OCI-LY3 (cell line): ENCODE measurements at regions not wholly inside any gene's neighbourhood (a gene's known extent, or its start where the extent isn't known, plus 50 kb on each side); places are given as distances from the start of the nearest gene placed in this dataset.

ENCODE experiments used
- H2AFZ ChIP-seq: fragments of 200-600, 300-600 bp; shearing (Covaris generic); 2 replicates; pipeline ENCODE4 v1.6.0; 2014; ENCODE audit warnings: antibody characterized with exemption, low read depth, low read length
- H3K27ac ChIP-seq: fragments of 200-600, 300-600 bp; sonication (generic); 2 replicates; pipeline ENCODE4 v1.5.1; 2014; ENCODE audit warnings: mild to moderate bottlenecking, low read length, moderate library complexity, mixed read lengths
- H3K27me3 ChIP-seq: fragments of 200-600, 300-600 bp; sonication (generic); 2 replicates; pipeline ENCODE4 v1.6.1; 2014; ENCODE audit warnings: low read depth, low read length, mixed read lengths
- H3K36me3 ChIP-seq: fragments of 200-600, 300-600 bp; sonication (generic); replicated peaks from 2 replicates; pipeline ENCODE3; 2014; ENCODE audit warnings: low read depth, low read length, mixed read lengths
- H3K4me1 ChIP-seq: fragments of 300-600, 200-600 bp; sonication (generic); 2 replicates; pipeline ENCODE4 v1.6.1; 2014; ENCODE audit warnings: low read length, mixed read lengths
- H3K4me2 ChIP-seq: fragments of 200-600, 300-600 bp; sonication (generic); 2 replicates; pipeline ENCODE4 v1.6.1; 2014; ENCODE audit warnings: low read length, mixed read lengths
- H3K4me3 ChIP-seq: fragments of 300-600, 200-600 bp; sonication (generic); 2 replicates; pipeline ENCODE4 v1.5.1; 2014; ENCODE audit warnings: antibody characterized with exemption, mild to moderate bottlenecking, low read length, moderate library complexity
- H3K79me2 ChIP-seq: fragments of 300-600, 200-600 bp; shearing (Covaris generic); 2 replicates; pipeline ENCODE4 v1.6.1; 2014; ENCODE audit warnings: mild to moderate bottlenecking, low read length, mixed read lengths
- H3K9ac ChIP-seq: fragments of 300-600, 200-600 bp; shearing (Covaris generic); 2 replicates; pipeline ENCODE4 v1.6.0; 2014; ENCODE audit warnings: mild to moderate bottlenecking, low read length, moderate library complexity
- H3K9me3 ChIP-seq: fragments of 200-600, 300-600 bp; shearing (Covaris generic); 2 replicates; pipeline ENCODE4 v1.6.1; 2014; ENCODE audit warnings: low read length, mixed read lengths; ENCODE audit not compliant: insufficient read depth
- H4K20me1 ChIP-seq: fragments of 200-600, 300-600 bp; sonication (generic); 2 replicates; pipeline ENCODE4 v1.6.1; 2016; ENCODE audit warnings: low read length, mixed read lengths; ENCODE audit not compliant: insufficient read depth
- EZH2phosphoT487 ChIP-seq: fragments of 200-600 bp; shearing (Covaris generic); IDR thresholded peaks from 2 replicates; pipeline ENCODE4 v1.6.1; 2018; ENCODE audit warnings: antibody characterized with exemption, mixed run types, low read depth
- TF ChIP-seq, protein P1 (sequence below): fragments of 200-600, 300-600 bp; sonication (generic); IDR thresholded peaks from 2 replicates; pipeline ENCODE4 v1.5.1; 2014; ENCODE audit warnings: antibody characterized with exemption, low read length, low read depth

DNA sequence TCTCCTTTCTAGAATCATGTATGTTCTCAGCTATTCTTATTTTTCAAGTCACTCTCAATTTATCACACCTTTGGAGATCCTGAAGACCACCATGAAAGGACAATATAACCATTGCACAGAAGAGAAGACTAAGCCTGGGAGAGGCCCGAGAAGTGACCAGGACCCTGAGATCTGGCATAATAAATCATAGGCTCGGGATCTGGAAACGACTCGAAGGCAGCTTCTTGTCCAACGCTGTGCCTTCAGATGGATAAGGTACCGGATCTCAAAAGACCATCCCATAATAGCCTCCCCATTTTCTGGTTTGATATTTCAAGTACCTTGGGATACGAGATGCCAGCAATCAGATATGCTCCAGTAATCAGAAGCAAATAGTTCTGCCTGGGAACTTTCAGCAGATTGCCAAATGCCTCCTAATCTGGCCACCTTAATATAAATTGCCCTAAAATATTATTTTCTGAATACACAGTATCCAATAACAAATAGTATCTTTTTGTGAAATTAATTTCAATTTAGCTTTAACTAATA is 179.2 kb upstream of the ZMIZ1 start:
- TF ChIP-seq, protein P1, sequence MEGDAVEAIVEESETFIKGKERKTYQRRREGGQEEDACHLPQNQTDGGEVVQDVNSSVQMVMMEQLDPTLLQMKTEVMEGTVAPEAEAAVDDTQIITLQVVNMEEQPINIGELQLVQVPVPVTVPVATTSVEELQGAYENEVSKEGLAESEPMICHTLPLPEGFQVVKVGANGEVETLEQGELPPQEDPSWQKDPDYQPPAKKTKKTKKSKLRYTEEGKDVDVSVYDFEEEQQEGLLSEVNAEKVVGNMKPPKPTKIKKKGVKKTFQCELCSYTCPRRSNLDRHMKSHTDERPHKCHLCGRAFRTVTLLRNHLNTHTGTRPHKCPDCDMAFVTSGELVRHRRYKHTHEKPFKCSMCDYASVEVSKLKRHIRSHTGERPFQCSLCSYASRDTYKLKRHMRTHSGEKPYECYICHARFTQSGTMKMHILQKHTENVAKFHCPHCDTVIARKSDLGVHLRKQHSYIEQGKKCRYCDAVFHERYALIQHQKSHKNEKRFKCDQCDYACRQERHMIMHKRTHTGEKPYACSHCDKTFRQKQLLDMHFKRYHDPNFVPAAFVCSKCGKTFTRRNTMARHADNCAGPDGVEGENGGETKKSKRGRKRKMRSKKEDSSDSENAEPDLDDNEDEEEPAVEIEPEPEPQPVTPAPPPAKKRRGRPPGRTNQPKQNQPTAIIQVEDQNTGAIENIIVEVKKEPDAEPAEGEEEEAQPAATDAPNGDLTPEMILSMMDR, result no peak
- no peak for TF ChIP-seq EZH2phosphoT487
- Histone ChIP-seq H3K9me3 (no peaks in the 10 kb centered on the region), H3K27me3 (peaks cover 4% of the 10 kb centered on the region; the same call in 1 of the 2 replicates), H3K36me3 (no peaks in the 10 kb centered on the region), H4K20me1 (no peaks in the 10 kb centered on the region), H3K4me3 (no peak overlapping the region), H3K27ac (no peak overlapping the region), H3K79me2 (no peaks in the 10 kb centered on the region), H3K9ac (no peak overlapping the region), H2AFZ (no peak overlapping the region), H3K4me2 (no peak overlapping the region), H3K4me1 (no peaks in the 10 kb centered on the region)

DNA sequence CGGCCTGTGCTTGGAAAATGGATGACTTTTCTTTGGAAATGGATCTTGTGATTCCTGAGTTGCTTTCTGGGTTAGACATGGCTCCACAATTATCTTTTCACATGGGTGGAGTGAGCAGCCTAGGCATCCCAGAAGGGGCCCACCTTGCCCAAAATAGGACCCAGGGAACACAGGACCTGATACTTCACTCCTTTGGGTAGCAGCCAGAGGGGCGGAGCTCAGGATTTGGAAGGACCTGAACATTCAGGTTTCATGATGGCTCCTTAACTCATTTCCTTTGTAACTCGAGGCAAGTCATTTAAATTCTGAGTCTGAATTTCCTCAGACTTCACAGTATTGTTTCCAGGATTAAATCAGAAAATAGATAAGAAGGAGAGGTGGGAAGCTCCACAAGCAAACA is 178.3 kb upstream of the ZMIZ1 start:
- H3K27me3 ChIP-seq, result peaks cover 4% of the 10 kb centered on the region; the same call in 1 of the 2 replicates

GRCh38 chr10:78891741-78892140 is 177.0 kb upstream of the ZMIZ1 start:
- TF ChIP-seq EZH2phosphoT487, result no peak
- TF ChIP-seq, protein P1, result no peak
- Histone ChIP-seq H2AFZ (no peak overlapping the region), H3K9ac (no peak overlapping the region), H3K4me3 (no peak overlapping the region), H4K20me1 (no peaks in the 10 kb centered on the region), H3K4me2 (no peak overlapping the region), H3K27ac (no peak overlapping the region), H3K4me1 (no peaks in the 10 kb centered on the region), H3K9me3 (no peaks in the 10 kb centered on the region), H3K36me3 (no peaks in the 10 kb centered on the region), H3K27me3 (peaks cover 4% of the 10 kb centered on the region; the same call in 1 of the 2 replicates), H3K79me2 (no peaks in the 10 kb centered on the region)

More for the DNA sequence above, 178.3 kb upstream of the ZMIZ1 start:
- H2AFZ ChIP-seq, result no peak overlapping the region
- no peaks in the 10 kb centered on the region for H4K20me1 ChIP-seq
- H3K4me3 ChIP-seq, result no peak overlapping the region
- H3K79me2 ChIP-seq, result no peaks in the 10 kb centered on the region
- H3K27ac ChIP-seq, result no peak overlapping the region
- H3K4me1 ChIP-seq, result no peaks in the 10 kb centered on the region
- no peak overlapping the region for H3K9ac ChIP-seq
- H3K36me3 ChIP-seq, result no peaks in the 10 kb centered on the region
- H3K9me3 ChIP-seq, result no peaks in the 10 kb centered on the region
- TF ChIP-seq, protein P1, result no peak
- TF ChIP-seq EZH2phosphoT487, result no peak
- no peak overlapping the region for H3K4me2 ChIP-seq

DNA sequence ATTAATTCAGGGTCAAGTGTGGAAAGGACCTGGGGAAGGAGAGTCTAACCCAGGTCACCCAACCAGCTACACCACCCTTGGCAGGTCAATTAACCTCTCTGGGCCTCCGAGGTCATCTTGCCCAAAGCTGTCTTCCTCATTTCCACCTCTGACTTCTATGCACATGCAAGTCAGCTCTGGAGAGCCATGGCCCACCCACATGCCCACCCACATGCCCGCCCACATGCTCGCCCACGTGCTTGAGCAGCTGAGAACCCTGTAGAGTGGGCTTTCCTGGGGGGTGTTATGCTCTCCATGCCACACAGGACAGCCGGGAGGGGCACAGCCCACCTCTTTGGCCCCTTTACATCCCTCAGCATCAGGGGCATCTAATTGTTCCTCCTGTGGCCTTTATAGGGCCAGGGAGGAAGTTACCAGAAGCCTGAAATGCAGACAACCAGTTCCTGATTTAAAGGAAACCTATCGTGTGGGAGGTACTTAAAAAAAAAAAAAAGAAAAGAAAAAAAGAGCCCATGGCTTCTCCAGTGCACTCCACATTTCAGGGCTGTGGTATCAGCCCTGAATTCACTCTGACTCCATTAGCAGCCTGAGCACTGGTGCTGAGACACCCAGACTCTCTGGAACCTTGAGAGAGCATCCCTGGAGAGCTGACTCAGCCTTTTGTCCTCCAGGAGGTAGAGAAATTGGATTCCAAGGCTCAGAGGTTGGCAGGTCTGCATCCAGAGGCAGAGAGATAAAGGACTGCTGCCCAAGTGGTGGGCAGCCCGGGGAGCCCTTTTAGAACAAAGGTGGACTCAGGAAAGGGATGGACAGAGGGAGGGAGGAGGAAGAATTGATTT is 176.2 kb upstream of the ZMIZ1 start:
- no peaks in the 10 kb centered on the region for H3K9me3 ChIP-seq
- H3K4me1 ChIP-seq, result no peaks in the 10 kb centered on the region
- H3K36me3 ChIP-seq, result no peaks in the 10 kb centered on the region
- no peak overlapping the region for H3K9ac ChIP-seq
- TF ChIP-seq EZH2phosphoT487, result no peak
- TF ChIP-seq, protein P1, result no peak
- H3K27me3 ChIP-seq, result peaks cover 4% of the 10 kb centered on the region; the same call in 1 of the 2 replicates
- no peak overlapping the region for H2AFZ ChIP-seq
- no peak overlapping the region for H3K4me2 ChIP-seq
- H3K4me3 ChIP-seq, result no peak overlapping the region
- no peaks in the 10 kb centered on the region for H4K20me1 ChIP-seq
- no peak overlapping the region for H3K27ac ChIP-seq
- H3K79me2 ChIP-seq, result no peaks in the 10 kb centered on the region
